AG08396 (cell line): ENCODE measurements at regions not wholly inside any gene's neighbourhood (a gene's known extent, or its start where the extent isn't known, plus 50 kb on each side); places are given as distances from the start of the nearest gene placed in this dataset.
"Not testable (repeated sequence)": the region's sequence is repeated elsewhere in the genome, so short reads cannot be mapped to it uniquely, and the experiment has no call there.

ENCODE experiments used
- DNase-seq: peaks from one replicate; pipeline ENCODE4 v3.0.0; 2012; ENCODE audit warnings: low spot score, mixed read lengths

DNA sequence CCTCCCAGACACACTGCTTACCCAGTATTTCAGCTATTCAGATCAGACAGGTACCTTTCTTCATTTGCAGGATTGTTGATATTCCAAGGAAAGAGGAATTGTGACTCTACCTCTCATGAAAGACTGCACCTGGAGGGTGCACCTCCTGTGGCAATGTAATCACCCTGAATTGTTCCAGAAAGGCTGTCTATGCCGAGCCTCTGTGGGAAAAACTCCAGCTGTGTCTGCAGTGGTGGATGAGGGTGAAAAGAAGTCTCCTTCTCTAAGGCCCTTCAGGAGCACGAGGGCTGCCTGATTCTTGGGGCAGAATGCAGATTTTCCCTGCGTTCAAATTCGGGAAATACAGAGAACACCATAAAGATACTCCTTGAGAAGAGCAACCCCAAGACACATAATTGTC is 108.2 kb upstream of the ADAMTS3 start:
- DNase-seq, result no peak

DNA sequence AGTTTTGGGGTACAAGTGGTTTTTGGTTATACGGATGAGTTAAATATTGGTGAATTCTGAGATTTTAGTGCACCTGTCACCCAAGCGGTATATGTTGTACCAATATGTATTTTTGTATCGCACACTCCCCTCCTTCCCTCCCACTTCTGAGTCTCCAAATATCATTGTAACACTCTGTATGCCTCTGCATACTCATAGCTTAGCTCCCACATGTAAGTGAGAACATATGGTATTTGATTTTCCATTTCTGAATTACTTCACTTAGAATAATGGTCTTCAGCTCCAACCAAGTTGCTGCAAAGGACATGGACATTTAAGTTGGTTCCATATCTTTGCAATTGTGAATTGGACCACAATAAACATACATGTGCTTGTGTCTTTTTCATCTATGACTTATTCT is 103.0 kb upstream of the ADAMTS3 start:
- no peak for DNase-seq

DNA sequence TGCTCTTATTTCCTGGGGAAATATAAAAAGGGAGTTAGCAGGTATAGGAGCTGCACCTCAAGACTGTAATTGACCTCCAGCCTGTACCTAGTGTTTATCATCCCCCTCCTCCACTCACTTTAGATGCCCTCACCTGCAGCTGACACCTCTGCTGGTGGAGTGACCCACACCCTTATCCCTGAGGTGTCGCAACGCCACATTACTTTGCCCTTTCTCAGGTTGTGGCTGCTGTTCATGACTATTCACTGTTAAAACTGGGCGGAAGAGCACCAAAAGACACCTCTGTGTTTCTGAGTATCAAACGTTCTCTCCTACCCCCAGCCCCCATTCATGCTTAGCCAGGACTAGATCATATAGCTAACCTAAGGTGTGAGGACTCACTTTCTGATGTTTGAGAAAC is 101.5 kb upstream of the ADAMTS3 start:
- DNase-seq, result no peak

DNA sequence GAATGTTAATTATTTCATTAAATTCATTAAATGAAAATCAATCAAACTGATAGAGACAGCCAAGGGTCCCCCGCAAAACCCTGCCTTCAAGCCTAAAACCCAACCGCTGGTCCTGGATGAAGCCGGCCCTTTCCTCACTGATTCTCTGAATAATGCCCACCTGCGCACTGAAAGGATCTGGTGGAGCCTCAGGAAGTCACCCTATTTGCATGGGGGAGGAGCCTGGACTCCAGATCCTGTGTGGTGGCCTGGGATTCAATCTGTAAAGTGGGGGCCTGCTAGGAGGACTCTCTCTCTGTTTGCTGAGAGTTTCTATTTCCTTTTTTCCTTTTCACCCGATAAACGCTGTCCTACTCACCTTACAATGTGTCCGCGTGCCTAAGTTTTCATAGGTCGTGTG is 97.9 kb upstream of the ADAMTS3 start:
- DNase-seq, result no peak

DNA sequence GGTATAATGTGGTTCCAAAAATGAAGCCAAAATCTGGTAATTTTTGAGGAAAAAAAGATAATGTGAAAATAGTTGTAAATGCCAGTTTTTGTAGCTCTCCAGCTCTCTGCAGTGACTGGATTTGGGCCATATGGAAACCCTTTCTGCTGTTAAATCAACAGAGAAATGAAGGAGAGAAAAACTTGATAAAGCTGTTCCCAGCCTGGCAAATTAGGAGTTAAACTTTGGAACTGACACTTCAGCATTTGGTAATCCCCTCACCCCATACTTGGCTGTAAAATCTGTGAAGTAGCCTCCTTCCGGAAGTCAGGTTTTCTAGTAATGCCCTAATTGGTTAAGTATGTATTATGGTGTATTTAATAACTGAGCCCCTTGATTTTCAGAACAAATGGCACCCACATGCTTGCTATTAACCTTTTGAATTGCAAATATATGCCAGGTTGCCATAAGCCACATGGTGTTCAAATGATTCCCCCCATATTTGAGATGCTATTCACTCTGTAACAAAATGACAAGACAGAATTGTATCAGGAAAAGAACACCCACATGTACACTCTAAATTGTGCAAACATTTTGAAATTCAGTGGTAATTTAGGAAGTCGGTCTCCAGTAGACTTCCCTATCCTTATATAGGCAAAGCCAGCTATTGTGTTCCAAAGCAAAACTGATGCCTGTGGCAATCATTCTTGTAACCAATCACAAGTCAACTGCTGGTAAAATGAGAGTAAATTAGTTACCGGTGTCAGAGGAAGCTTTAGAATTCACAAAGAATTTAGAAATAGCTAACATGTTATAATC is 96.3 kb upstream of the ADAMTS3 start:
- DNase-seq, result no peak

DNA sequence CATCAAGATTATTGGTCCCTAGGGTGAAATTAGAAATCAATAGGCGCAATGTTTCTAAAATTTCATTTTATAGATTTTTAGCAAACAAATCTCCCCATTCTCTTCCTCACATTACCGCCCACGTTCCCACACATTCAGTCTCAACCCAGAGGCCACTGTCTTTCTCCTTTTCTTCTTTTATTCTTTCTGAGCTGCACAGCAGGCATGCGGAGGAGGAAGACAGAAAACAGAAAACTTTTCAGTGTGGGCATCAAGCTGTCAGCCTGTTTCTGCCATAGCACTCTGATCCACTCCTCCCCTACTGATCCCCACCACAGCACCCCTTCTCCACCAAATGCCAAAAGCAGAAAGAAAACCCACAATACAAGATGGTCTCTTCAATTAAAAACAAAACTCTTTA is 94.8 kb upstream of the ADAMTS3 start:
- DNase-seq, result no peak

DNA sequence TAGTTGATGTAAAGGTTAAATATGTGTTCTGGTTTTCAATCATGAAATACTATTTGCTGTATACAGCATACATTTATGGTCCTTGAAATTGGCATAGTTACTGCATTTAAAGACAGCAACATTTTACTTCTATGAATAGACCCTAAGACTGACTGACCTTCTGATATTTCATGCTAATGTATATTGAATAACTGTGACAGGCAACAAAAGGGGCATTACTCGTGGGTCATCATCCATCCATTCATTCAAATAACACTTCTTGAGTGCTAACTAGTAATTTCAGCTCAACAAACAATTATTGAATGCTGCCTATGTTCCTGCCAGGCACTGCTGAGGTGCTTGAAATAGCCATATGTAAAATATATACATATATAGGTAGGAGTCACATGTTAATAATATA is 92.8 kb upstream of the ADAMTS3 start:
- no peak for DNase-seq

DNA sequence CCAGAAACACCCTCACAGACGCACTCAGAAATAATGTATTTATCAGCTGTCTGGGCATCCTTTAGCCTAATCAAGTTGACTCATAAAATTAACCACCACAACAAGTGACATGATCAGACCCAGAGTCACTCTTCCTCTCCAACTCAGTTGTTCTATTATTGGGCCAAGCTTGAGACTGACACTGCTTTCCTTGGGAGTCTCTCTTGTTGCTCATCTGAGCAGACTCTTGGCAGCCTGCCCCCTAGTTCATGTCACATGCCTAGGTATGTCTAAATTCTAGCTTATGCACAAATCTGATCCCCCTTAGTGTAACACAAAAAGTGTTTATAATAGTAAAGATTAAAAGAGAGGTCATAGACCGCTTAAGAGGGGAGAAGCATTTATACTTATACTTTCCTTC is 72.6 kb upstream of the ADAMTS3 start:
- no peak for DNase-seq

DNA sequence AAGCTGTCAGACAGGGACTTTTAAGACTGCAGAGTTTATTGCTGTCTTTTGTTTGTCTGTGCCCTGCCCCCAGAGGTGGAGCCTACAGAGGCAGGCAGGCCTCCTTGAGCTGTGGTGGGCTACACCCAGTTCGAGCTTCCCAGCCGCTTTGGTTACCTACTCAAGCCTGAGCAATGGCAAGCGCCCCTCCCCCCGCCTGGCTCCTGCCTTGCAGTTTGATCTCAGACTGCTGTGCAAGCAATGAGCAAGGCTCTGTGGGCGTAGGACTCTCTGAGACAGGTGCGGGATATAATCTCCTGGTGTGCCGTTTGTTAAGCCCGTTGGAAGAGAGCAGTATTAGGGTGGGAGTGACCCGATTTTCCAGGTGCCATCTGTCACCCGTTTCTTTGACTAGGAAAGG is 67.8 kb upstream of the ADAMTS3 start:
- DNase-seq, result not testable (repeated sequence)

DNA sequence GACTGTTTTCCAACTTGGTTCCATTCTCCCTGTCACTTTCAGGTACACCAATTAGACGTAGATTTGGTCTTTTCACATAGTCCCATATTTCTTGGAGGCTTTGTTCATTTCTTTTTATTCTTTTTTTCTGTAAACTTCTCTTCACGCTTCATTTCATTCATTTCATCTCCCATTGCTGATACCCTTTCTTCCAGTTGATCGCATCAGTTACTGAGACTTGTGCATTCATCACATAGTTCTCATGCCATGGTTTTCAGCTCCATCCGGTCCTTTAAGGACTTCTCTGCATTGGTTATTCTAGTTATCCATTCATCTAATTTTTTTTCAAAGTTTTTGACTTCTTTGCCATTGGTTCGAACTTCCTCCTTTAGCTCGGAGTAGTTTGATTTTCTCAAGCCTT is 66.9 kb upstream of the ADAMTS3 start:
- not testable (repeated sequence) for DNase-seq

DNA sequence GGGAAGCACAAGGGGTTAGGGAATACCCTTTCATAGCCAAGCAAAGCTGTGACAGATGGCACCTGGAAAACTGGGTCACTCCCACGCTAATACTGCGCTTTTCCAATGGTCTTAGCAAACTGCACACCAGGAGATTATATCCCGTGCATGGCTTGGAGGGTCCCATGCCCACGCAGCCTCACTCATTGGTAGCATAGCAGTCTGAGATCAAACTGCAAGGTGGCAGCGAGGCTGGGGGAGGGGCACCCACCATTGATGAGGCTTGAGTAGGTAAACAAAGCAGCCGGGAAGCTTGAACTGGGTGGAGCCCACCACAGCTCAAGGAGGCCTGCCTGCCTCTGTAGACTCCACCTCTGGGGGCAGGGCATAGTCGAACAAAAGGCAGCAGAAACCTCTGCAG is 63.2 kb upstream of the ADAMTS3 start:
- not testable (repeated sequence) for DNase-seq

DNA sequence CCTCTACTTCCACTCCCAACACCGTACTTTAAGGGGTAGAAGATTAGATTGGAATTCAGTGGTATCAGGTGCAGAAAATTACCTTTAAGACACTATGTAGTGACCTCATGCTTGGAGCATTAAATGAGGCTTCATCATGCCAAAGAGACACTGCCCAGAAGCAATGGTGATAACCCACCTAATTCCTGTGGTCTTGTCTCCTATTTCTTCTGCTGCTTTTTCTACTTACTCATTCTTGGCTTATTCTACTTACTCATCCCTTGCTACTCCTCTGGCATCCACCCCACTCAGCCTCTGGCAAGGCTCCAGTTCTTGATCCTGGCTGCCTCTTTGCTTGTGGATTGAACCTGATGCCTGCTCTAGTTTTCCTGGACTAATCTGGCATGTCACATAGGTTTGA is 62.3 kb upstream of the ADAMTS3 start:
- DNase-seq, result peak; percentile 51

DNA sequence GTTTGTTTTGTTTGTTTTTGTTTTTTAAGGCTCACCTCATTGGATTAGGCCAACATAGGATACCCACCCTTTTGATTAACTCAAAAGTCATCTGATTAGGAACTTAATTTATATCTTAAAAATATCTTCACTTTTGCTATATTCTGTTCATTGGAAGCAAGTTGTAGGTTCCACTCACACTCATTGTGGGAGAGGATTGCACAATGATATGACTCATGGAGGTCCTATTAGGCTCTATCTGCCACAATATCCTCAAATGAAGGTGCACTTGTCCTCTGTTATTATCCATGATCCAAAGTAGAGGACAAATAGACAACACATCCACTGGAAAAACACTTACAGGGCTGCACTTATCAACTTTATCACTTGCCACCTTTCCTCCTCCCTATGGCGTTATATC is 60.5 kb upstream of the ADAMTS3 start:
- DNase-seq, result no peak

DNA sequence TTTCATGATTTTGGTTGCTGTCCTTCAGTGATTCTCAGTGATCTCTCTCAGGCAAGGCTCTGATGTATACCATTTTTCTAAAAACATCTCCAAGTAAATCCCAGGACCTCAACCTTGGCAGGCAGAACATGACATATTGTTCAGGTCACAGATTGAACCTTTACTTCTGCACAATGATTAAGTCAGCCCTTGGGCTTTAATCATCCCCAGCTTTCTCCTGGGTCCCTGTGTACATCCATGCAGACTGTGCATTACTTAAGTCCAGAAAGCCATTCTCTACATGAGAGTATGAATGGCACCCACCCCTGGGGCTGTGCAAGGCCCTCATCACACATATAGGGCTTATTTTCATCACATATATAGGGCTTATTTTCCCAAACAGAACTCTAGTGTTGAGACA is 58.7 kb upstream of the ADAMTS3 start:
- DNase-seq, result no peak
